Liver (tissue), 8 donors: ENCODE measurements at regions not wholly inside any gene's neighbourhood (a gene's known extent, or its start where the extent isn't known, plus 50 kb on each side); places are given as distances from the start of the nearest gene placed in this dataset.

Experiments used
- DNase-seq: peaks from one replicate; pipeline ENCODE4 v3.0.0-alpha.2; 2017; ENCODE audit warnings: low spot score
- H3K27ac ChIP-seq, 2 donors: one replicate each; pipeline ENCODE4 v1.7.0; 2013; ENCODE audit warnings: inconsistent platforms in 2 of 2, low read length in 2 of 2, control low read depth in 1 of 2, low read depth in 1 of 2, mild to moderate bottlenecking in 1 of 2
- H3K27me3 ChIP-seq, 4 donors: one replicate each; pipeline versions ENCODE4 v1.6.1 to v1.7.0; 2013; ENCODE audit warnings: low read length in 3 of 4, inconsistent platforms in 1 of 4, mild to moderate bottlenecking in 1 of 4, moderate library complexity in 1 of 4; ENCODE audit not compliant: control insufficient read depth in 4 of 4, insufficient read depth in 4 of 4
- H3K36me3 ChIP-seq, 4 donors: one replicate each; pipeline versions ENCODE4 v1.6.1 to v1.7.0; 2013; ENCODE audit warnings: low read length in 3 of 4, mild to moderate bottlenecking in 3 of 4, low read depth in 1 of 4, moderate library complexity in 1 of 4; ENCODE audit not compliant: control insufficient read depth in 4 of 4, insufficient read depth in 3 of 4
- H3K4me1 ChIP-seq, 4 donors: one replicate each; pipeline versions ENCODE4 v1.6.1 to v1.7.0; 2013; ENCODE audit warnings: low read length in 3 of 4, mild to moderate bottlenecking in 3 of 4, moderate library complexity in 1 of 4; ENCODE audit not compliant: control insufficient read depth in 4 of 4, insufficient read depth in 4 of 4
- H3K4me3 ChIP-seq, 3 donors: one replicate each; pipeline versions ENCODE4 v1.6.1 to v1.7.0; 2013; ENCODE audit warnings: low read length in 3 of 3, control low read depth in 1 of 3, low read depth in 1 of 3, mild to moderate bottlenecking in 1 of 3
- H3K9ac ChIP-seq, 2 donors: one replicate each; pipeline ENCODE4 v1.7.0; 2013; ENCODE audit warnings: low read length in 2 of 2, mild to moderate bottlenecking in 2 of 2, moderate library complexity in 2 of 2, control low read depth in 1 of 2, low read depth in 1 of 2
- H3K9me3 ChIP-seq, 4 donors: one replicate each; pipeline versions ENCODE4 v1.6.1 to v1.7.0; 2013; ENCODE audit warnings: low read length in 3 of 4; ENCODE audit not compliant: control insufficient read depth in 4 of 4
- ATF3 ChIP-seq: IDR thresholded peaks from 2 replicates; pipeline ENCODE4 v1.6.1; 2016; ENCODE audit warnings: antibody characterized with exemption
- EGR1 ChIP-seq, 2 donors: IDR thresholded peaks; 2 replicates each; pipeline ENCODE4 v1.6.1; 2016 to 2018; ENCODE audit warnings: antibody characterized with exemption in 2 of 2, low read depth in 2 of 2
- FOXA1 ChIP-seq: IDR thresholded peaks from 2 replicates; pipeline ENCODE4 v1.6.1; 2016; ENCODE audit warnings: antibody characterized with exemption
- FOXA2 ChIP-seq: IDR thresholded peaks from 2 replicates; pipeline ENCODE4 v1.6.1; 2016; ENCODE audit warnings: antibody characterized with exemption
- GABPA ChIP-seq, 2 donors: IDR thresholded peaks in 1 of 2; conservative IDR thresholded peaks in 1 of 2; 2 replicates each; pipeline ENCODE4 v1.6.1; 2016; ENCODE audit warnings: antibody characterized with exemption in 2 of 2, mild to moderate bottlenecking in 1 of 2, moderate library complexity in 1 of 2
- HNF4A ChIP-seq, 2 donors: conservative IDR thresholded peaks; 2 replicates each; pipeline ENCODE4 v1.6.1; 2016; ENCODE audit warnings: antibody characterized with exemption in 2 of 2, mild to moderate bottlenecking in 2 of 2
- HNF4G ChIP-seq: IDR thresholded peaks from 2 replicates; pipeline ENCODE4 v1.6.1; 2016; ENCODE audit warnings: antibody characterized with exemption
- JUND ChIP-seq, 2 donors: IDR thresholded peaks; 2 replicates each; pipeline ENCODE4 v1.6.1; 2016; ENCODE audit warnings: antibody characterized with exemption in 2 of 2
- MAX ChIP-seq: IDR thresholded peaks from 2 replicates; pipeline ENCODE4 v1.6.1; 2016; ENCODE audit warnings: antibody characterized with exemption
- NR2F2 ChIP-seq: IDR thresholded peaks from 2 replicates; pipeline ENCODE4 v1.6.1; 2016; ENCODE audit warnings: antibody characterized with exemption
- RAD21 ChIP-seq, 2 donors: IDR thresholded peaks; 2 replicates each; pipeline ENCODE4 v1.6.1; 2016; ENCODE audit warnings: antibody characterized with exemption in 2 of 2, mild to moderate bottlenecking in 2 of 2
- REST ChIP-seq: IDR thresholded peaks from 2 replicates; pipeline ENCODE4 v1.6.1; 2016; ENCODE audit warnings: antibody characterized with exemption, mild to moderate bottlenecking
- RXRA ChIP-seq, 2 donors: IDR thresholded peaks; 2 replicates each; pipeline ENCODE4 v1.6.1; 2017 to 2018; ENCODE audit warnings: antibody characterized with exemption in 2 of 2, mild to moderate bottlenecking in 1 of 2
- SP1 ChIP-seq: IDR thresholded peaks from 2 replicates; pipeline ENCODE4 v1.6.1; 2018; ENCODE audit warnings: antibody characterized with exemption, mild to moderate bottlenecking
- TAF1 ChIP-seq: conservative IDR thresholded peaks from 2 replicates; pipeline ENCODE4 v1.6.1; 2016; ENCODE audit warnings: antibody characterized with exemption, mild to moderate bottlenecking
- YY1 ChIP-seq: IDR thresholded peaks from 2 replicates; pipeline ENCODE4 v1.6.1; 2016; ENCODE audit warnings: antibody characterized with exemption, mild to moderate bottlenecking
- ZBTB33 ChIP-seq: IDR thresholded peaks from 2 replicates; pipeline ENCODE4 v1.6.1; 2016; ENCODE audit warnings: antibody characterized with exemption
- WGBS: extraction: QIAGEN DNeasy Blood & Tissue Kit; methylation state at CpG from one replicate; pipeline ENCODE4 v1.1.7; 2013; 5-methylcytosine and 5-hydroxymethylcytosine counted together
- TF ChIP-seq, protein P1 (sequence below): fragments of 150-350 bp; IDR thresholded peaks from 2 replicates; pipeline ENCODE4 v1.5.1; 2017; ENCODE audit warnings: improper control_type of control experiment, low read depth, low read length; ENCODE audit not compliant: missing input control
- donor health status: healthy.
- donor health status: healthy.
- donor health status: healthy.
- donor health status: healthy.
- donor health status: healthy.

DNA sequence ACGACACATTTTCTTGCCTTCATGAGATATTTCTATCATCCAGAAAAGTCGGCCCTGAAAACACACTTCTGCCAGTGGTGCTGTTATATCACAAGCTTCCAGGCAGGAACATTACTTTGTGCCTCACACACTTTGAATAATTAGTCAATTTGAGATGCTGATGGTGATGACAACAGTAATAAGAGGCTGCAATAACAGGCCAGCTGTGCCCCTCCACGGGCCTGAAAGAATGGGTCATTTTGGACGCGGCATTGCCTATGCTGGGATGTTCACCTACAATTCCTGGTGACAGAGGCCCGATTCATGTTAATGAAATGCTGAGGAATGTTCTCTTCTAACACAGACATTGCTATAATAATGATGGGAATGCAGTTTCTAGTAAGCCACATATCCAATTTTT lies 463.8 kb upstream of the KIRREL3 start:
- no peaks in the 10 kb centered on the region for H3K9me3 ChIP-seq
- no peaks in the 10 kb centered on the region for H3K36me3 ChIP-seq
- H3K27ac ChIP-seq = no peak overlapping the region
- 87% methylated on average over 6 of the region's 6 CpGs for WGBS
- no peaks in the 10 kb centered on the region for H3K4me1 ChIP-seq
- H3K4me3 ChIP-seq = no peak overlapping the region
- no peak for DNase-seq
- no peak overlapping the region for H3K9ac ChIP-seq
- no peaks in the 10 kb centered on the region for H3K27me3 ChIP-seq
- TF ChIP-seq SP1 (no peak), MAX (no peak), YY1 (no peak), HNF4A (conservative IDR thresholded peaks at IDR 0.05) (no peak), JUND (IDR thresholded peaks at IDR 0.05) (no peak)
- TF ChIP-seq, protein P1, sequence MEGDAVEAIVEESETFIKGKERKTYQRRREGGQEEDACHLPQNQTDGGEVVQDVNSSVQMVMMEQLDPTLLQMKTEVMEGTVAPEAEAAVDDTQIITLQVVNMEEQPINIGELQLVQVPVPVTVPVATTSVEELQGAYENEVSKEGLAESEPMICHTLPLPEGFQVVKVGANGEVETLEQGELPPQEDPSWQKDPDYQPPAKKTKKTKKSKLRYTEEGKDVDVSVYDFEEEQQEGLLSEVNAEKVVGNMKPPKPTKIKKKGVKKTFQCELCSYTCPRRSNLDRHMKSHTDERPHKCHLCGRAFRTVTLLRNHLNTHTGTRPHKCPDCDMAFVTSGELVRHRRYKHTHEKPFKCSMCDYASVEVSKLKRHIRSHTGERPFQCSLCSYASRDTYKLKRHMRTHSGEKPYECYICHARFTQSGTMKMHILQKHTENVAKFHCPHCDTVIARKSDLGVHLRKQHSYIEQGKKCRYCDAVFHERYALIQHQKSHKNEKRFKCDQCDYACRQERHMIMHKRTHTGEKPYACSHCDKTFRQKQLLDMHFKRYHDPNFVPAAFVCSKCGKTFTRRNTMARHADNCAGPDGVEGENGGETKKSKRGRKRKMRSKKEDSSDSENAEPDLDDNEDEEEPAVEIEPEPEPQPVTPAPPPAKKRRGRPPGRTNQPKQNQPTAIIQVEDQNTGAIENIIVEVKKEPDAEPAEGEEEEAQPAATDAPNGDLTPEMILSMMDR = no peak

GRCh38 chr11:127462065-127462344 lies 461.4 kb upstream of the KIRREL3 start:
- Histone ChIP-seq H3K27ac (no peak overlapping the region), H3K9ac (no peak overlapping the region)
- WGBS = 72% methylated on average over 3 of the region's 3 CpGs

More at GRCh38 chr11:127462065-127462344, 461.4 kb upstream of the KIRREL3 start:
- no peak for TF ChIP-seq GABPA (IDR thresholded peaks at IDR 0.05 in 1 of 2, conservative IDR thresholded peaks at IDR 0.05 in 1 of 2)
- TF ChIP-seq FOXA2 = no peak
- TF ChIP-seq JUND (IDR thresholded peaks at IDR 0.05) = no peak
- TF ChIP-seq ATF3 = no peak
- no peak for TF ChIP-seq ZBTB33
- TF ChIP-seq EGR1 (IDR thresholded peaks at IDR 0.05; ENCODE audit: low read depth in 2 of 2) = no peak
- TF ChIP-seq SP1 = no peak
- no peak for TF ChIP-seq FOXA1
- TF ChIP-seq RAD21 (IDR thresholded peaks at IDR 0.05) = no peak
- TF ChIP-seq HNF4A (conservative IDR thresholded peaks at IDR 0.05) = no peak
- TF ChIP-seq TAF1 = no peak
- no peak for TF ChIP-seq MAX
- TF ChIP-seq YY1 = no peak
- TF ChIP-seq HNF4G = no peak
- TF ChIP-seq RXRA (IDR thresholded peaks at IDR 0.05) = no peak
- no peak for TF ChIP-seq REST
- no peak for TF ChIP-seq NR2F2
- TF ChIP-seq, protein P1 = no peak
- Histone ChIP-seq H3K36me3 (no peaks in the 10 kb centered on the region), H3K4me1 (no peaks in the 10 kb centered on the region), H3K4me3 (no peak overlapping the region), H3K27me3 (no peaks in the 10 kb centered on the region), H3K9me3 (no peaks in the 10 kb centered on the region)
- DNase-seq = no peak
